Superior temporal gyrus (tissue), 1 donor: ENCODE measurements at regions not wholly inside any gene's neighbourhood (a gene's known extent, or its start where the extent isn't known, plus 50 kb on each side); places are given as distances from the start of the nearest gene placed in this dataset.
"Not testable (repeated sequence)": the region's sequence is repeated elsewhere in the genome, so short reads cannot be mapped to it uniquely, and the experiment has no call there.

Source experiments
- DNase-seq: peaks from one replicate; pipeline ENCODE4 v3.0.0-alpha.2; 2016; ENCODE audit errors: extremely low spot score

GRCh38 chr10:113493882-113494301, 59.0 kb upstream of the HABP2 start:
- no peak for DNase-seq

DNA sequence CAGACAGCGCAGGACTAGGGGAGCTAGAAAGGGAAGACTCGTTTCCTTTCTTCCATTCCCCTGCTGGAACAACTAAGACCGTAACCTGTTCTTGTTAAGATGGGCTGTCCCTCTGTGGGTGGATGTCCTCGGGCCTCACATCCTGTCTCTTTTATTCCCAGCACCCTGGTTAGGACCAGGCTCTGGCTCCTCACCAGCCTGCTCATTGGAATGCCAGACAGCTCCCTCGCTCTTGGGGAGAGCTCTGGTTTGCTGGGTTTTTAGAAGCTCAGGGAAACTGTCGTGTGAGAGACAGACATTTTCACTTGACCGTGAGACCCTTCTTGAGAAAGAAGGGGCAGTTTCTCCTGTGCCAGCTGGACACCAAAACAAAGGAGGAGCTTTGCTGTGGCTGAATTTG, 58.1 kb upstream of the HABP2 start:
- DNase-seq = no peak

DNA sequence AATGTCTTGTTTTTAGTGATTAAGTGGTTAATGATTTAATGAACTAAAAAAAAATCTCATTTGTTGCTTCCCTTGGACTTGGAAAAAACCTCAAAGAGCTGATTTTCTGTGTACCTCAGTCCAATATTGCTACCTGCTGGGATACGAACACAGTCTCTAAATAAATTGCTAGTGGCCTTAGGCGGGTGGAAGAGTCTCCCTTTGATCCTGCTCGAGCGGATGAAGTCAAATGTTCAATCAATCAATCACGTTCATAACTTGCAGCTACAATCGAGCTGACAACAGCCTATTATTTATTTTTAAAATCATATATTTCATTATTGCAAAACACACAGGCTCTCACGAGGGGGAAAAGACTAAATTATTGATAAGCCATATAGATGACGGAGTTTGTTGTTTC, 57.3 kb upstream of the HABP2 start:
- DNase-seq = no peak

GRCh38 chr10:113496111-113497109, 56.4 kb upstream of the HABP2 start:
- no peak for DNase-seq

DNA sequence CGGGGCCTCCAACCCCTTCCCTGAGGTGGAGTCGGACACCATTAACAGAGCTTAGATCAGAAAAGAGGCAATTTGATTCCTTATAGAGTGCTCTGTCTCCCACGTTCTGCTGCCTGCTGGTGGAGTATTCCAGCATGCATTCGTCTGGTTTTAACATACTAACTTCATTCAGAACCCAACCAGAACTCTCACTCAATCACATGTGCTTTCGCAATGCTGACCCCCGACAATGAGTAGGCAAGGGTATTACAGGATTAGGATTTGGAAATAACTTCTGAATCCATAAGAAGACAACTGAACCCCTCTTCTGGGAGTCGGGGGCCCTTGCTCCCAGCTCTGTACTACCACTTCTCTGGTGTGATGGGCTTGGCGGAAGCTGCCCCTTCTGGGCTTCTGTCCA, 55.7 kb upstream of the HABP2 start:
- no peak for DNase-seq

- no peak for DNase-seq
These were observed 53.9 kb upstream of the HABP2 start for GRCh38 chr10:113498997-113499396.

DNA sequence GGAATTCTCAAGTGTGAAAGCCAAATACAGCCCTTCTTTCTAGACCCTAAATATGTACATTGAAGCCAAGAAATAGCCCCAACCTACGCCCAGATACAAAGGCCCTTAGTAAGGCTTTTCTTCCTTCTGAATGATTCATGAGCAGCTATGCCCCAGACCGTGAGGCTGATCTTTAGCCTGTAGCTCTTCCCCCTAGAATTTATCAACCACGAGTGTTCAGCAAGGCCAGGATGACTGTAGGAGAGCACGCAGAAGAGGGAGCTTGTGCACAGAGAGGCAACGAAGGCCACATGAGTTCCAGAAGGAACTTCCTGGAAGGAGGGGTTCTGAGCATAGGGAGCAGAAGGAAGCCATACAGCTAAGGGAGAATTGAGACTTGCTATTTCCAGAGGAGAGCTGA, 53.0 kb upstream of the HABP2 start:
- DNase-seq = no peak

DNA sequence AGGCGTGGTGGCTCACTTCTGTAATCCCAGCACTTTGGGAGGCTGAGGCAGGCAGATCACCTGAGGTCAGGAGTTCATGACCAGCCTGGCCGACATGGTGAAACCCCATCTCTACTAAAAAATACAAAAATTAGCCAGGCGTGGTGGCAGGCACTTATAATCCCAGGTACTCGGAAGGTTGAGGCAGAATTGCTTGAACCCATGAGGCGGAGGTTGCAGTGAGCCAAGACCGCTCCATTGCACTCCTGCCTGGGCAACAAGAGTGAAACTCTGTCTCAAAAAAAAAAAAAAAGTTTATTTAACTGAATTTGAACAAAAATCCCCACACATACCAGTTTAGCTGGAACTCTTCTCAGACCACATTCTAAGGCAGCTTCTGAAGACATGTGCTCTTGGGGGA, 51.8 kb upstream of the HABP2 start:
- DNase-seq = not testable (repeated sequence)
